GM23338 (cell line): ENCODE measurements at regions not wholly inside any gene's neighbourhood (a gene's known extent, or its start where the extent isn't known, plus 50 kb on each side); places are given as distances from the start of the nearest gene placed in this dataset.

Source experiments
- ATAC-seq: fragments of 200-7000 bp; cut with Tn5 transposase; 3 replicates; pipeline ENCODE4 v1.9.1; 2020
- DNase-seq: peaks from one replicate; pipeline ENCODE4 v3.0.0-alpha.2; 2015; ENCODE audit warnings: low spot score
- H2AFZ ChIP-seq: fragments of 200-600 bp; sonication (generic); 2 replicates; pipeline ENCODE4 v1.8.0; 2016; ENCODE audit warnings: antibody characterized with exemption, mild to moderate bottlenecking, moderate library complexity
- H3F3A ChIP-seq: fragments of 200-600 bp; sonication (generic); replicated peaks from 2 replicates; pipeline ENCODE4 v1.8.0; 2017; ENCODE audit warnings: antibody characterized with exemption, mixed run types, low read depth
- H3K27ac ChIP-seq: fragments of 200-600 bp; sonication (generic); 2 replicates; pipeline ENCODE4 v1.6.1; 2016; ENCODE audit warnings: low read depth
- H3K27me3 ChIP-seq: fragments of 200-600 bp; sonication (generic); 2 replicates; pipeline ENCODE4 v1.8.0; 2016; ENCODE audit warnings: mild to moderate bottlenecking, mixed run types, moderate library complexity; ENCODE audit not compliant: insufficient read depth
- H3K36me3 ChIP-seq: fragments of 200-600 bp; sonication (generic); 2 replicates; pipeline ENCODE4 v1.8.0; 2016; ENCODE audit warnings: mild to moderate bottlenecking; ENCODE audit not compliant: insufficient read depth
- H3K4me1 ChIP-seq: fragments of 200-600 bp; sonication (generic); 2 replicates; pipeline ENCODE4 v1.8.0; 2016; ENCODE audit warnings: mild to moderate bottlenecking, moderate library complexity; ENCODE audit not compliant: insufficient read depth
- H3K4me2 ChIP-seq: fragments of 200-600 bp; sonication (generic); 2 replicates; pipeline ENCODE4 v1.7.1; 2017; ENCODE audit warnings: mixed run types
- H3K4me3 ChIP-seq: fragments of 200-600 bp; sonication (generic); 2 replicates; pipeline ENCODE4 v1.6.1; 2016; ENCODE audit warnings: mixed run types
- H3K79me2 ChIP-seq: fragments of 200-600 bp; sonication (generic); replicated peaks from 2 replicates; pipeline ENCODE4 v1.8.0; 2017; ENCODE audit warnings: mild to moderate bottlenecking; ENCODE audit not compliant: insufficient read depth
- H3K9me2 ChIP-seq: fragments of 200-600 bp; sonication (generic); 2 replicates; pipeline ENCODE4 v1.8.0; 2017; ENCODE audit not compliant: insufficient read depth
- H4K20me1 ChIP-seq: fragments of 200-600 bp; sonication (generic); replicated peaks from 2 replicates; pipeline ENCODE4 v1.8.0; 2017; ENCODE audit warnings: mild to moderate bottlenecking; ENCODE audit not compliant: insufficient read depth
- H3K27ac Mint-ChIP-seq: 2 replicates; pipeline ENCODE4 v1.8.0; 2020; ENCODE audit warnings: inconsistent platforms, mild to moderate bottlenecking, moderate library complexity, mixed read lengths
- H3K27me3 Mint-ChIP-seq: 3 replicates; pipeline ENCODE4 v1.8.0; 2022; ENCODE audit warnings: low read depth, mild to moderate bottlenecking, moderate library complexity, mixed read lengths, inconsistent platforms; ENCODE audit not compliant: insufficient read depth, poor library complexity
- H3K36me3 Mint-ChIP-seq: 3 replicates; pipeline ENCODE4 v1.8.0; 2021; ENCODE audit warnings: low read depth, mild to moderate bottlenecking, inconsistent platforms, moderate library complexity, mixed read lengths
- H3K4me1 Mint-ChIP-seq: 3 replicates; pipeline ENCODE4 v1.8.0; 2020; ENCODE audit warnings: mild to moderate bottlenecking, inconsistent platforms, mixed read lengths
- H3K4me3 Mint-ChIP-seq: 3 replicates; pipeline ENCODE4 v1.8.0; 2021; ENCODE audit warnings: moderate library complexity, mild to moderate bottlenecking, inconsistent platforms, mixed read lengths
- H3K9me3 Mint-ChIP-seq: 3 replicates; pipeline ENCODE4 v1.8.0; 2020; ENCODE audit warnings: moderate library complexity, mild to moderate bottlenecking, inconsistent platforms, mixed read lengths
- CREB1 ChIP-seq: fragments of 250-450 bp; sonication (Bioruptor Pico); IDR thresholded peaks from 2 replicates; pipeline ENCODE4 v1.5.0; 2020; ENCODE audit warnings: low read depth, mild to moderate bottlenecking, moderate library complexity
- EZH2 ChIP-seq: fragments of 200-600 bp; sonication (generic); IDR thresholded peaks from one replicate; pipeline ENCODE4 v1.8.0; 2017; ENCODE audit warnings: antibody characterized with exemption, mild to moderate bottlenecking, low read depth; ENCODE audit not compliant: unreplicated experiment
- EZH2phosphoT487 ChIP-seq: fragments of 200-600 bp; sonication (generic); IDR thresholded peaks from one replicate; pipeline ENCODE4 v1.8.1; 2018; ENCODE audit warnings: antibody characterized with exemption; ENCODE audit not compliant: unreplicated experiment
- JUNB ChIP-seq: IDR thresholded peaks from one replicate; pipeline ENCODE4 v1.6.1; 2016; ENCODE audit warnings: antibody characterized with exemption; ENCODE audit not compliant: unreplicated experiment
- NANOG ChIP-seq: IDR thresholded peaks from 2 replicates; pipeline ENCODE4 v1.6.1; 2016; ENCODE audit warnings: antibody characterized with exemption, borderline replicate concordance
- POLR2AphosphoS5 ChIP-seq: IDR thresholded peaks from 2 replicates; pipeline ENCODE4 v1.6.1; 2016; ENCODE audit warnings: antibody characterized with exemption, low read depth
- STAT1 ChIP-seq: IDR thresholded peaks from one replicate; pipeline ENCODE4 v1.6.1; 2016; ENCODE audit warnings: antibody characterized with exemption; ENCODE audit not compliant: unreplicated experiment
- ZNF114 ChIP-seq: fragments of 250-450 bp; sonication (Bioruptor Pico); IDR thresholded peaks from 2 replicates; pipeline ENCODE4 v1.5.0; 2020; ENCODE audit warnings: mild to moderate bottlenecking, moderate library complexity
- ZNF331 ChIP-seq: fragments of 250-450 bp; sonication (Bioruptor Pico); IDR thresholded peaks from 2 replicates; pipeline ENCODE4 v1.5.0; 2020; ENCODE audit warnings: low read depth, mild to moderate bottlenecking, moderate library complexity
- TF ChIP-seq, protein P1 (sequence below): fragments of 250-450 bp; sonication (Bioruptor Pico); IDR thresholded peaks from 2 replicates; pipeline ENCODE4 v1.5.0; 2020; ENCODE audit warnings: mild to moderate bottlenecking, moderate library complexity
- TF ChIP-seq, protein P2 (sequence below): IDR thresholded peaks from 2 replicates; pipeline ENCODE4 v1.6.1; 2016; ENCODE audit warnings: antibody characterized with exemption
- TF ChIP-seq, protein P3 (sequence below): IDR thresholded peaks from one replicate; pipeline ENCODE4 v1.6.1; 2018; ENCODE audit warnings: antibody characterized with exemption; ENCODE audit not compliant: unreplicated experiment
- TF ChIP-seq, protein P4 (sequence below), 2 experiments: fragments of 200-600 bp in 1 of 2; sonication (generic) in 1 of 2; conservative IDR thresholded peaks; 2 replicates each; pipeline versions ENCODE4 v1.5.1 to v1.6.1; 2016 to 2017; ENCODE audit warnings: antibody characterized with exemption in 2 of 2, low read depth in 2 of 2, mild to moderate bottlenecking in 2 of 2, moderate library complexity in 1 of 2

DNA sequence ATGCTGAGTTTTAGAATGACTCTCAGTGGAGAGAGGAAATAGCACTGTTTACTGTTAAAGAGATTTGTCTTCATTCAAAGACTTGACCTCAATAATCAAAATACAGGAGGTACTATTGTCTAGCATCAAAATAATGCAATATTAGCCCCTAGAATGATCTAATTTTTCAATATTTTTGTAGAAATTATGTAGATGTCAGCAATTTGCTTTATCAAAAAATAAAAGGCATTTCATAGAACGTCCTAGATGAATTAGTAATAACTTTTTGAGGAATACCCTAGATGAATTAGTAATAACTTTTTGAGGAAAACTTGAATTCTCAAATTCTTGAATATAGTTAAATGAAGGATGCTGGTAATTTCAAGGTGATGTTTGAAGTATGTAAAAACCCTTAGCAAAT, 1252.1 kb upstream of the CADM2 start:
- H3K27ac Mint-ChIP-seq, result no peak overlapping the region
- no peaks in the 10 kb centered on the region for H3K79me2 ChIP-seq
- no peak for ATAC-seq
- H3K4me3 ChIP-seq, result no peak overlapping the region
- no peak overlapping the region for H3K4me3 Mint-ChIP-seq
- H4K20me1 ChIP-seq, result no peaks in the 10 kb centered on the region
- no peak overlapping the region for H2AFZ ChIP-seq
- no peaks in the 10 kb centered on the region for H3K27me3 Mint-ChIP-seq
- DNase-seq, result no peak
- no peak overlapping the region for H3K27ac ChIP-seq
- H3K9me3 Mint-ChIP-seq, result no peaks in the 10 kb centered on the region
- no peaks in the 10 kb centered on the region for H3K36me3 Mint-ChIP-seq
- H3K9me2 ChIP-seq, result no peaks in the 10 kb centered on the region
- H3F3A ChIP-seq, result no peaks in the 10 kb centered on the region
- H3K4me2 ChIP-seq, result no peak overlapping the region
- no peaks in the 10 kb centered on the region for H3K4me1 ChIP-seq
- no peaks in the 10 kb centered on the region for H3K27me3 ChIP-seq
- H3K4me1 Mint-ChIP-seq, result no peaks in the 10 kb centered on the region
- TF ChIP-seq NANOG (no peak), STAT1 (no peak), CREB1 (CRISPR knock-in tag) (no peak), ZNF331 (CRISPR knock-in tag) (no peak), EZH2 (no peak), EZH2phosphoT487 (no peak), JUNB (no peak), POLR2AphosphoS5 (no peak), ZNF114 (no peak)
- TF ChIP-seq, protein P1, sequence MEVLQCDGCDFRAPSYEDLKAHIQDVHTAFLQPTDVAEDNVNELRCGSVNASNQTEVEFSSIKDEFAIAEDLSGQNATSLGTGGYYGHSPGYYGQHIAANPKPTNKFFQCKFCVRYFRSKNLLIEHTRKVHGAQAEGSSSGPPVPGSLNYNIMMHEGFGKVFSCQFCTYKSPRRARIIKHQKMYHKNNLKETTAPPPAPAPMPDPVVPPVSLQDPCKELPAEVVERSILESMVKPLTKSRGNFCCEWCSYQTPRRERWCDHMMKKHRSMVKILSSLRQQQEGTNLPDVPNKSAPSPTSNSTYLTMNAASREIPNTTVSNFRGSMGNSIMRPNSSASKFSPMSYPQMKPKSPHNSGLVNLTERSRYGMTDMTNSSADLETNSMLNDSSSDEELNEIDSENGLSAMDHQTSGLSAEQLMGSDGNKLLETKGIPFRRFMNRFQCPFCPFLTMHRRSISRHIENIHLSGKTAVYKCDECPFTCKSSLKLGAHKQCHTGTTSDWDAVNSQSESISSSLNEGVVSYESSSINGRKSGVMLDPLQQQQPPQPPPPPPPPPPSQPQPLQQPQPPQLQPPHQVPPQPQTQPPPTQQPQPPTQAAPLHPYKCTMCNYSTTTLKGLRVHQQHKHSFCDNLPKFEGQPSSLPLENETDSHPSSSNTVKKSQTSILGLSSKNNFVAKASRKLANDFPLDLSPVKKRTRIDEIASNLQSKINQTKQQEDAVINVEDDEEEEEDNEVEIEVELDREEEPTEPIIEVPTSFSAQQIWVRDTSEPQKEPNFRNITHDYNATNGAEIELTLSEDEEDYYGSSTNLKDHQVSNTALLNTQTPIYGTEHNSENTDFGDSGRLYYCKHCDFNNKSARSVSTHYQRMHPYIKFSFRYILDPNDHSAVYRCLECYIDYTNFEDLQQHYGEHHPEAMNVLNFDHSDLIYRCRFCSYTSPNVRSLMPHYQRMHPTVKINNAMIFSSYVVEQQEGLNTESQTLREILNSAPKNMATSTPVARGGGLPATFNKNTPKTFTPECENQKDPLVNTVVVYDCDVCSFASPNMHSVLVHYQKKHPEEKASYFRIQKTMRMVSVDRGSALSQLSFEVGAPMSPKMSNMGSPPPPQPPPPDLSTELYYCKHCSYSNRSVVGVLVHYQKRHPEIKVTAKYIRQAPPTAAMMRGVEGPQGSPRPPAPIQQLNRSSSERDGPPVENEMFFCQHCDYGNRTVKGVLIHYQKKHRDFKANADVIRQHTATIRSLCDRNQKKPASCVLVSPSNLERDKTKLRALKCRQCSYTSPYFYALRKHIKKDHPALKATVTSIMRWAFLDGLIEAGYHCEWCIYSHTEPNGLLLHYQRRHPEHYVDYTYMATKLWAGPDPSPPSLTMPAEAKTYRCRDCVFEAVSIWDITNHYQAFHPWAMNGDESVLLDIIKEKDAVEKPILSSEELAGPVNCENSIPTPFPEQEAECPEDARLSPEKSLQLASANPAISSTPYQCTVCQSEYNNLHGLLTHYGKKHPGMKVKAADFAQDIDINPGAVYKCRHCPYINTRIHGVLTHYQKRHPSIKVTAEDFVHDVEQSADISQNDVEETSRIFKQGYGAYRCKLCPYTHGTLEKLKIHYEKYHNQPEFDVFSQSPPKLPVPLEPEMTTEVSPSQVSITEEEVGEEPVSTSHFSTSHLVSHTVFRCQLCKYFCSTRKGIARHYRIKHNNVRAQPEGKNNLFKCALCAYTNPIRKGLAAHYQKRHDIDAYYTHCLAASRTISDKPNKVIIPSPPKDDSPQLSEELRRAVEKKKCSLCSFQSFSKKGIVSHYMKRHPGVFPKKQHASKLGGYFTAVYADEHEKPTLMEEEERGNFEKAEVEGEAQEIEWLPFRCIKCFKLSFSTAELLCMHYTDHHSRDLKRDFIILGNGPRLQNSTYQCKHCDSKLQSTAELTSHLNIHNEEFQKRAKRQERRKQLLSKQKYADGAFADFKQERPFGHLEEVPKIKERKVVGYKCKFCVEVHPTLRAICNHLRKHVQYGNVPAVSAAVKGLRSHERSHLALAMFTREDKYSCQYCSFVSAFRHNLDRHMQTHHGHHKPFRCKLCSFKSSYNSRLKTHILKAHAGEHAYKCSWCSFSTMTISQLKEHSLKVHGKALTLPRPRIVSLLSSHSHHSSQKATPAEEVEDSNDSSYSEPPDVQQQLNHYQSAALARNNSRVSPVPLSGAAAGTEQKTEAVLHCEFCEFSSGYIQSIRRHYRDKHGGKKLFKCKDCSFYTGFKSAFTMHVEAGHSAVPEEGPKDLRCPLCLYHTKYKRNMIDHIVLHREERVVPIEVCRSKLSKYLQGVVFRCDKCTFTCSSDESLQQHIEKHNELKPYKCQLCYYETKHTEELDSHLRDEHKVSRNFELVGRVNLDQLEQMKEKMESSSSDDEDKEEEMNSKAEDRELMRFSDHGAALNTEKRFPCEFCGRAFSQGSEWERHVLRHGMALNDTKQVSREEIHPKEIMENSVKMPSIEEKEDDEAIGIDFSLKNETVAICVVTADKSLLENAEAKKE (CRISPR knock-in tag), result no peak
- TF ChIP-seq, protein P2, sequence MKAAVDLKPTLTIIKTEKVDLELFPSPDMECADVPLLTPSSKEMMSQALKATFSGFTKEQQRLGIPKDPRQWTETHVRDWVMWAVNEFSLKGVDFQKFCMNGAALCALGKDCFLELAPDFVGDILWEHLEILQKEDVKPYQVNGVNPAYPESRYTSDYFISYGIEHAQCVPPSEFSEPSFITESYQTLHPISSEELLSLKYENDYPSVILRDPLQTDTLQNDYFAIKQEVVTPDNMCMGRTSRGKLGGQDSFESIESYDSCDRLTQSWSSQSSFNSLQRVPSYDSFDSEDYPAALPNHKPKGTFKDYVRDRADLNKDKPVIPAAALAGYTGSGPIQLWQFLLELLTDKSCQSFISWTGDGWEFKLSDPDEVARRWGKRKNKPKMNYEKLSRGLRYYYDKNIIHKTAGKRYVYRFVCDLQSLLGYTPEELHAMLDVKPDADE, result no peak
- TF ChIP-seq, protein P3, sequence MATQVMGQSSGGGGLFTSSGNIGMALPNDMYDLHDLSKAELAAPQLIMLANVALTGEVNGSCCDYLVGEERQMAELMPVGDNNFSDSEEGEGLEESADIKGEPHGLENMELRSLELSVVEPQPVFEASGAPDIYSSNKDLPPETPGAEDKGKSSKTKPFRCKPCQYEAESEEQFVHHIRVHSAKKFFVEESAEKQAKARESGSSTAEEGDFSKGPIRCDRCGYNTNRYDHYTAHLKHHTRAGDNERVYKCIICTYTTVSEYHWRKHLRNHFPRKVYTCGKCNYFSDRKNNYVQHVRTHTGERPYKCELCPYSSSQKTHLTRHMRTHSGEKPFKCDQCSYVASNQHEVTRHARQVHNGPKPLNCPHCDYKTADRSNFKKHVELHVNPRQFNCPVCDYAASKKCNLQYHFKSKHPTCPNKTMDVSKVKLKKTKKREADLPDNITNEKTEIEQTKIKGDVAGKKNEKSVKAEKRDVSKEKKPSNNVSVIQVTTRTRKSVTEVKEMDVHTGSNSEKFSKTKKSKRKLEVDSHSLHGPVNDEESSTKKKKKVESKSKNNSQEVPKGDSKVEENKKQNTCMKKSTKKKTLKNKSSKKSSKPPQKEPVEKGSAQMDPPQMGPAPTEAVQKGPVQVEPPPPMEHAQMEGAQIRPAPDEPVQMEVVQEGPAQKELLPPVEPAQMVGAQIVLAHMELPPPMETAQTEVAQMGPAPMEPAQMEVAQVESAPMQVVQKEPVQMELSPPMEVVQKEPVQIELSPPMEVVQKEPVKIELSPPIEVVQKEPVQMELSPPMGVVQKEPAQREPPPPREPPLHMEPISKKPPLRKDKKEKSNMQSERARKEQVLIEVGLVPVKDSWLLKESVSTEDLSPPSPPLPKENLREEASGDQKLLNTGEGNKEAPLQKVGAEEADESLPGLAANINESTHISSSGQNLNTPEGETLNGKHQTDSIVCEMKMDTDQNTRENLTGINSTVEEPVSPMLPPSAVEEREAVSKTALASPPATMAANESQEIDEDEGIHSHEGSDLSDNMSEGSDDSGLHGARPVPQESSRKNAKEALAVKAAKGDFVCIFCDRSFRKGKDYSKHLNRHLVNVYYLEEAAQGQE, result no peak
- TF ChIP-seq, protein P4, sequence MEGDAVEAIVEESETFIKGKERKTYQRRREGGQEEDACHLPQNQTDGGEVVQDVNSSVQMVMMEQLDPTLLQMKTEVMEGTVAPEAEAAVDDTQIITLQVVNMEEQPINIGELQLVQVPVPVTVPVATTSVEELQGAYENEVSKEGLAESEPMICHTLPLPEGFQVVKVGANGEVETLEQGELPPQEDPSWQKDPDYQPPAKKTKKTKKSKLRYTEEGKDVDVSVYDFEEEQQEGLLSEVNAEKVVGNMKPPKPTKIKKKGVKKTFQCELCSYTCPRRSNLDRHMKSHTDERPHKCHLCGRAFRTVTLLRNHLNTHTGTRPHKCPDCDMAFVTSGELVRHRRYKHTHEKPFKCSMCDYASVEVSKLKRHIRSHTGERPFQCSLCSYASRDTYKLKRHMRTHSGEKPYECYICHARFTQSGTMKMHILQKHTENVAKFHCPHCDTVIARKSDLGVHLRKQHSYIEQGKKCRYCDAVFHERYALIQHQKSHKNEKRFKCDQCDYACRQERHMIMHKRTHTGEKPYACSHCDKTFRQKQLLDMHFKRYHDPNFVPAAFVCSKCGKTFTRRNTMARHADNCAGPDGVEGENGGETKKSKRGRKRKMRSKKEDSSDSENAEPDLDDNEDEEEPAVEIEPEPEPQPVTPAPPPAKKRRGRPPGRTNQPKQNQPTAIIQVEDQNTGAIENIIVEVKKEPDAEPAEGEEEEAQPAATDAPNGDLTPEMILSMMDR (conservative IDR thresholded peaks at IDR 0.05; ENCODE audit: low read depth in 2 of 2), result no peak
- no peaks in the 10 kb centered on the region for H3K36me3 ChIP-seq
